GM20000 (cell line): ENCODE measurements at regions not wholly inside any gene's neighbourhood (a gene's known extent, or its start where the extent isn't known, plus 50 kb on each side); places are given as distances from the start of the nearest gene placed in this dataset.

Experiments used
- DNase-seq: peaks from one replicate; pipeline ENCODE4 v3.0.0; 2012; ENCODE audit warnings: low spot score
- TF ChIP-seq, protein P1 (sequence below): IDR thresholded peaks from 2 replicates; pipeline ENCODE4 v1.5.1; 2012; ENCODE audit warnings: mild to moderate bottlenecking, control low read depth; ENCODE audit errors: extremely low read depth, missing control alignments

DNA sequence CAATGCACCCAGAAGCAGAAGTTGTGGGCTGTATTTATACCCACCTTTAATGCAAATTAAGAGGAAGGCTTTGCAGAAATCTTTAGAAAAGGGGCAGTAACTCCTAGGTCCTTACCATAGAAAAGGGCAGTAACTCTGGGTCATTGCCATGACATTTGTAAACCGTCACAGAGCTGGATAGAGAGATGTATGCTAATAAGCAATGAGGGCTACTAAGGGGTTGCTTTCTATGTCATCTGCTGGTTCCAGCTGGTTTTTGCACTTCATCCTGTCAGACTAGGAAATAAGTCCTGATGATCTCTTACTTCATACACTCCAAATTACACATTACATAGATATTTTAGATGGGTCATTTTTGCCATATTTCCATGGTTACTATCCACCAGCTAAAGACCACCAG is 299.1 kb upstream of the TYRP1 start:
- no peak for DNase-seq
- TF ChIP-seq, protein P1, sequence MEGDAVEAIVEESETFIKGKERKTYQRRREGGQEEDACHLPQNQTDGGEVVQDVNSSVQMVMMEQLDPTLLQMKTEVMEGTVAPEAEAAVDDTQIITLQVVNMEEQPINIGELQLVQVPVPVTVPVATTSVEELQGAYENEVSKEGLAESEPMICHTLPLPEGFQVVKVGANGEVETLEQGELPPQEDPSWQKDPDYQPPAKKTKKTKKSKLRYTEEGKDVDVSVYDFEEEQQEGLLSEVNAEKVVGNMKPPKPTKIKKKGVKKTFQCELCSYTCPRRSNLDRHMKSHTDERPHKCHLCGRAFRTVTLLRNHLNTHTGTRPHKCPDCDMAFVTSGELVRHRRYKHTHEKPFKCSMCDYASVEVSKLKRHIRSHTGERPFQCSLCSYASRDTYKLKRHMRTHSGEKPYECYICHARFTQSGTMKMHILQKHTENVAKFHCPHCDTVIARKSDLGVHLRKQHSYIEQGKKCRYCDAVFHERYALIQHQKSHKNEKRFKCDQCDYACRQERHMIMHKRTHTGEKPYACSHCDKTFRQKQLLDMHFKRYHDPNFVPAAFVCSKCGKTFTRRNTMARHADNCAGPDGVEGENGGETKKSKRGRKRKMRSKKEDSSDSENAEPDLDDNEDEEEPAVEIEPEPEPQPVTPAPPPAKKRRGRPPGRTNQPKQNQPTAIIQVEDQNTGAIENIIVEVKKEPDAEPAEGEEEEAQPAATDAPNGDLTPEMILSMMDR, result no peak

DNA sequence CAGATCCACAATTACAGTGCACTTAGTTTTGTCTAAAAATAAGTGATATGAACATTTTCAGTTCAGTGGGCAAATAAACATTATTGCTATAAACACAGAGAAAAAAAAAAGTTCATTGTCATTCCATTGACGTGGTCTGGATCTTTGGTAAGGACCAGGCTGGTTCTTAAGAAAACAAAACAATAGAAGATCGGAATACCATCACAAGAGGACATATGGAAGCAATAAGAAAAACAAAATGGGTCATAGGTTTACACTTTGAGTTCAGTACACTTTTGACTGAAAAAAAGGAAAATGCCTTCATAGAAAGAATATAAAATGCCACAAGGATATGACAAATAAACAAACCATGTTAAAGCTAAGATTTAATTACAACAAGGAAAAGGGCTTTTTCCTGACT is 289.5 kb upstream of the TYRP1 start:
- DNase-seq, result no peak
- TF ChIP-seq, protein P1, result no peak

DNA sequence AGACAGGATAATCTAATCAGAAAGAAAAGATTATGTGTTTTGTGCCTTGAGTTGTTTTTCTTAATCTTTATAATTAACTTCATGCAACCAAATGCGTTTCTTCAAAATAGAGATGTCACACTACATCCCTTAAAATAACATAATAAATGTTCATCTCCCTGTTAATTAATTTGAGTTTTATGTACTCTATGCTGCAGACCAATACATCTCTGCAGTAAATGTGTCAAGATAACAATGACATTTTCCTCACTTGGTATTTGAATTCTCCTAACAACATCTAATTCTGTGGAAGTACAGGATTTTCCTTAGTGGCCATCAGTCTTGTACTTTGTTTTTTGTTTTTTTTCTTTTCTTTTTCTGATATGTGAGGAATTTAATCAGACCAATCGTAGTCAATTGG is 279.2 kb upstream of the TYRP1 start:
- DNase-seq, result no peak
- TF ChIP-seq, protein P1, result no peak

DNA sequence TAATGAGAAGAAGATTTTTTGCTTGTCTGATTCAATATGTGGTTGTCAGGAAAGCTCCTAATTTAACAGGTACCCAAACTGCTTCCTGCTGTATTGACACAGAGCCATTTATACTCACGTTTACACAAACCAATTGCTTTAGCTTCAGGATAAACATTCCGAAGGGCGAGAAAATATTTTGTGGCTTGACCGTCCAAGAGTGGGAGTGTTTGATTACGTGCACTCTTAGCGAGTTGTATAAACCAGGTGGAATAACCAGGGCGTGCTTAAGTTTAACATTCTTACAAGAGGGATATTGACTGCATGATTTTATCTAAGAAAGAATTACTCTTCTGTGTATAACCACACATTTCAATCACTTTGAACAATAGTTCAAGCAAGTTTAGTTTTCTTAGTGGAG is 278.7 kb upstream of the TYRP1 start:
- TF ChIP-seq, protein P1, result no peak
- DNase-seq, result no peak

DNA sequence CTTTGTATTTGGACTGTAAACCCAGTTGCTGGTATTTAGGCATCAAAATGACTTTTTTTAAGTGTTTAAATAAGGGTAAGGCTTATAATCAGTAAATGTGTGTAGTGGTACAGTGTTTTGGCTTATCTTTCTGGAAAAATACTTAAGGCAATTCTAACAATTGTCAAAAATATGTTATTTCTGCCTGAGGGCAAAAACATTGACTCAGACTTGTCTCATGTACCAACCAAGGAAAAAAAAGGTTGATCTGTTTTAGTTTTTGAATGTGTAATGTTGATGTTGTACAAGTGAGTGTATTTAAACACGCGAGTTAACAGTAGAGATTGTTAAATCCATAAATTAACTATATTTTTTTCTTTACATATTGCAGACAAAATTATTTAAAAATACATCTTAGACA is 277.8 kb upstream of the TYRP1 start:
- TF ChIP-seq, protein P1, result no peak
- no peak for DNase-seq

DNA sequence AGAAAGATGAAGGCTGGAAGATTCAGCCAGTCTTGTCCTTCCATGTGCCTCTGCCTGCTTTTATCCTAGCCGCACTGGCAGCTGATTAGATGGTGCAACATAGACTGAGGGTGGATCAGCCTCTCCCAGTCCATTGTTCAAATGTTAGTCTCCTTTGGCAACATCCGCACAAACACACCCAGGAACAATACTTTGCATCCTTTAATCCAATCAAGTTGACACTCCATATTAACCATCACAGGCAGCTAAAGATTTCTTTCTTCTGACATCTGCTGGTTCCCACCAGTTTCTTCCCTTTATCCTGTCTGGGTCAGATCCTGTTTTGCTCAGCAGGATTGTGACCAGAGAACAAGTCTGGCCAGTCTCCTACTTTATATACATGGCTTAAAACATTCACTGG is 276.5 kb upstream of the TYRP1 start:
- TF ChIP-seq, protein P1, result no peak
- no peak for DNase-seq

DNA sequence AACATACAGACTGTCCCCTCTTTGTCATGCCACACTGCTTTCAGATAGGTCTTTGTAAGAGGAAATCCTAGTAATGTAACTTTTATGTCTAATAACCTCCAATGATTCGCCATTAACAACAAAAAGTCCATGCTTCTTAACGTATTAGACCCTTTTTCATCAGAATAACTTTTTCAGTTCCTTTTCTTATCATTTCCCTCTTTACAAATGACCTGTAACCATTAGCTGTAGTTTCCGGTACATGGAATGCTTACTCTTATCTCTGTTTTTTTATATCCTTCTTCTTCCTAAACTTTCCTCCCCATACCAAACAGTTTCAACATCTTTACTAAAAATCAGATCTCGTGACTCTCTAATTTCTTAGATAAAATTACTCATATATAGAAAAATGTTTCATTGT is 268.9 kb upstream of the TYRP1 start:
- TF ChIP-seq, protein P1, result no peak
- DNase-seq, result no peak
